HuH-7.5 (cell line): ENCODE measurements at regions not wholly inside any gene's neighbourhood (a gene's known extent, or its start where the extent isn't known, plus 50 kb on each side); places are given as distances from the start of the nearest gene placed in this dataset.
"Not testable (repeated sequence)": the region's sequence is repeated elsewhere in the genome, so short reads cannot be mapped to it uniquely, and the experiment has no call there.

Source experiments
- DNase-seq: peaks from one replicate; pipeline ENCODE4 v3.0.0; 2011; ENCODE audit warnings: low spot score

- no peak for DNase-seq
These were observed 144.3 kb downstream of the CHIC2 start for GRCh38 chr4:53920116-53920515.

- DNase-seq = no peak
These were observed 144.9 kb downstream of the CHIC2 start for GRCh38 chr4:53919535-53919934.

- DNase-seq = no peak
These were observed 146.7 kb downstream of the CHIC2 start for GRCh38 chr4:53917729-53918128.

- DNase-seq = no peak
These were observed 147.9 kb downstream of the CHIC2 start for GRCh38 chr4:53916431-53916889.

- no peak for DNase-seq
These were observed 149.9 kb downstream of the CHIC2 start for GRCh38 chr4:53914313-53915016.

GRCh38 chr4:53913771-53914170, 150.6 kb downstream of the CHIC2 start:
- no peak for DNase-seq

- DNase-seq = no peak
These were observed 151.5 kb downstream of the CHIC2 start for GRCh38 chr4:53912766-53913497.

- DNase-seq = peak; percentile 65
These were observed 155.7 kb downstream of the CHIC2 start for GRCh38 chr4:53908661-53909078.

GRCh38 chr4:53907772-53908171, 156.6 kb downstream of the CHIC2 start:
- DNase-seq = no peak

- DNase-seq = no peak
These were observed 157.7 kb downstream of the CHIC2 start for GRCh38 chr4:53906606-53907190.

GRCh38 chr4:53905941-53906377, 158.4 kb downstream of the CHIC2 start:
- DNase-seq = peak; percentile 37

- DNase-seq = no peak
These were observed 159.0 kb downstream of the CHIC2 start for GRCh38 chr4:53905276-53905940.

- DNase-seq = no peak
These were observed 161.6 kb downstream of the CHIC2 start for GRCh38 chr4:53902786-53903185.

GRCh38 chr4:53900271-53900649, 164.1 kb downstream of the CHIC2 start:
- DNase-seq = no peak

- DNase-seq = no peak
These were observed 164.7 kb downstream of the CHIC2 start for GRCh38 chr4:53899586-53900270.

GRCh38 chr4:53895137-53895536, 169.3 kb downstream of the CHIC2 start:
- DNase-seq = no peak

- DNase-seq = no peak
These were observed 173.9 kb downstream of the CHIC2 start for GRCh38 chr4:53890461-53890860.

- DNase-seq = no peak
These were observed 174.9 kb downstream of the CHIC2 start for GRCh38 chr4:53889326-53890055.

- no peak for DNase-seq
These were observed 178.3 kb downstream of the CHIC2 start for GRCh38 chr4:53886090-53886489.

GRCh38 chr4:53885668-53886067, 178.7 kb downstream of the CHIC2 start:
- DNase-seq = no peak

- DNase-seq = not testable (repeated sequence)
These were observed 187.3 kb downstream of the CHIC2 start for GRCh38 chr4:53877096-53877495.
